Effector memory CD8-positive, alpha-beta T cell (primary cell): ENCODE measurements at regions not wholly inside any gene's neighbourhood (a gene's known extent, or its start where the extent isn't known, plus 50 kb on each side); places are given as distances from the start of the nearest gene placed in this dataset.
"Not testable (repeated sequence)": the region's sequence is repeated elsewhere in the genome, so short reads cannot be mapped to it uniquely, and the experiment has no call there.

Experiments used
- ATAC-seq: fragments of 150-1000 bp; cut with Tn5 transposase; replicated peaks from 2 replicates; pipeline ENCODE4 v1.10.0; 2021; ENCODE audit warnings: mild to moderate bottlenecking, moderate library complexity
- DNase-seq, 3 experiments: peaks; one replicate each; pipeline ENCODE4 v3.0.0; 2021
- H3K27ac Mint-ChIP-seq, 2 donors: one replicate each; pipeline ENCODE4 v1.8.0; 2022; ENCODE audit warnings: mild to moderate bottlenecking in 2 of 2, mixed read lengths in 2 of 2, moderate library complexity in 2 of 2
- H3K27me3 Mint-ChIP-seq, 2 donors: one replicate each; pipeline ENCODE4 v1.8.0; 2022; ENCODE audit warnings: mixed read lengths in 2 of 2
- H3K36me3 Mint-ChIP-seq: one replicate; pipeline ENCODE4 v1.8.0; 2022; ENCODE audit warnings: mild to moderate bottlenecking, moderate library complexity, mixed read lengths; ENCODE audit not compliant: insufficient read depth
- H3K4me1 Mint-ChIP-seq, 2 donors: one replicate each; pipeline ENCODE4 v1.8.0; 2022; ENCODE audit warnings: low read depth in 2 of 2, mixed read lengths in 2 of 2
- H3K4me3 Mint-ChIP-seq, 2 donors: one replicate each; pipeline ENCODE4 v1.8.0; 2022; ENCODE audit warnings: mild to moderate bottlenecking in 2 of 2, mixed read lengths in 2 of 2, moderate library complexity in 2 of 2
- H3K9me3 Mint-ChIP-seq, 2 donors: one replicate each; pipeline ENCODE4 v1.8.0; 2022; ENCODE audit warnings: mixed read lengths in 2 of 2

- Mint-ChIP-seq H3K9me3 (peaks cover 8 to 14% of the 10 kb centered on the region in 2 donors), H3K4me1 (no peaks in the 10 kb centered on the region), H3K36me3 (no peaks in the 10 kb centered on the region), H3K27ac (no peak overlapping the region), H3K27me3 (no peaks in the 10 kb centered on the region), H3K4me3 (no peak overlapping the region)
- ATAC-seq = no peak
- DNase-seq = no peak
These were observed 199.7 kb upstream of the ARPP21 start for GRCh38 chr3:35439663-35440062.

GRCh38 chr3:35440826-35441225 is 198.5 kb upstream of the ARPP21 start:
- no peak overlapping the region for H3K4me3 Mint-ChIP-seq
- peaks cover 11 to 14% of the 10 kb centered on the region in 2 donors for H3K9me3 Mint-ChIP-seq
- no peak overlapping the region for H3K27ac Mint-ChIP-seq
- no peaks in the 10 kb centered on the region for H3K36me3 Mint-ChIP-seq
- no peak for DNase-seq
- H3K4me1 Mint-ChIP-seq = no peaks in the 10 kb centered on the region
- no peaks in the 10 kb centered on the region for H3K27me3 Mint-ChIP-seq
- no peak for ATAC-seq

- no peak for DNase-seq
- no peak for ATAC-seq
- peaks cover 7 to 11% of the 10 kb centered on the region in 2 donors for H3K9me3 Mint-ChIP-seq
- H3K4me1 Mint-ChIP-seq = no peaks in the 10 kb centered on the region
- no peak overlapping the region for H3K4me3 Mint-ChIP-seq
- H3K27me3 Mint-ChIP-seq = no peaks in the 10 kb centered on the region
- no peak overlapping the region for H3K27ac Mint-ChIP-seq
- no peaks in the 10 kb centered on the region for H3K36me3 Mint-ChIP-seq
These were observed 192.4 kb upstream of the ARPP21 start for GRCh38 chr3:35446896-35447295.

- no peaks in the 10 kb centered on the region for H3K36me3 Mint-ChIP-seq
- peaks cover 7 to 11% of the 10 kb centered on the region in 2 donors for H3K9me3 Mint-ChIP-seq
- H3K4me1 Mint-ChIP-seq = no peaks in the 10 kb centered on the region
- DNase-seq (no peak), ATAC-seq (no peak)
- no peaks in the 10 kb centered on the region for H3K27me3 Mint-ChIP-seq
- H3K4me3 Mint-ChIP-seq = no peak overlapping the region
- no peak overlapping the region for H3K27ac Mint-ChIP-seq
These were observed 191.2 kb upstream of the ARPP21 start for GRCh38 chr3:35448121-35448520.

GRCh38 chr3:35448681-35449080 is 190.6 kb upstream of the ARPP21 start:
- ATAC-seq (no peak), DNase-seq (no peak)
- H3K36me3 Mint-ChIP-seq = no peaks in the 10 kb centered on the region
- no peaks in the 10 kb centered on the region for H3K4me1 Mint-ChIP-seq
- no peak overlapping the region for H3K4me3 Mint-ChIP-seq
- no peaks in the 10 kb centered on the region for H3K27me3 Mint-ChIP-seq
- H3K9me3 Mint-ChIP-seq = peaks cover 8 to 12% of the 10 kb centered on the region in 2 donors
- H3K27ac Mint-ChIP-seq = no peak overlapping the region

GRCh38 chr3:35454819-35455218 is 184.5 kb upstream of the ARPP21 start:
- H3K9me3 Mint-ChIP-seq = peaks cover 4 to 23% of the 10 kb centered on the region in 2 donors
- not testable (repeated sequence) for H3K4me3 Mint-ChIP-seq, H3K27me3 Mint-ChIP-seq, H3K36me3 Mint-ChIP-seq, H3K4me1 Mint-ChIP-seq, DNase-seq, ATAC-seq, H3K27ac Mint-ChIP-seq

- no peak for DNase-seq
- no peaks in the 10 kb centered on the region for H3K36me3 Mint-ChIP-seq
- H3K4me1 Mint-ChIP-seq = no peaks in the 10 kb centered on the region
- no peak overlapping the region for H3K27ac Mint-ChIP-seq
- ATAC-seq = no peak
- no peak overlapping the region for H3K4me3 Mint-ChIP-seq
- H3K9me3 Mint-ChIP-seq = peaks cover 2 to 6% of the 10 kb centered on the region in 2 donors
- H3K27me3 Mint-ChIP-seq = no peaks in the 10 kb centered on the region
These were observed 165.4 kb upstream of the ARPP21 start for GRCh38 chr3:35473956-35474355.

GRCh38 chr3:35482566-35482965 is 156.8 kb upstream of the ARPP21 start:
- H3K4me1 Mint-ChIP-seq, H3K27me3 Mint-ChIP-seq, H3K27ac Mint-ChIP-seq, DNase-seq, ATAC-seq, H3K36me3 Mint-ChIP-seq, H3K4me3 Mint-ChIP-seq: not testable (repeated sequence)
- peaks cover 2 to 24% of the 10 kb centered on the region in 2 donors for H3K9me3 Mint-ChIP-seq

- no peak for DNase-seq
- Mint-ChIP-seq H3K4me1 (no peaks in the 10 kb centered on the region), H3K9me3 (peaks cover 2 to 27% of the 10 kb centered on the region in 2 donors), H3K27me3 (no peaks in the 10 kb centered on the region), H3K36me3 (peaks cover 5% of the 10 kb centered on the region), H3K27ac (no peak overlapping the region), H3K4me3 (no peak overlapping the region)
- no peak for ATAC-seq
These were observed 156.2 kb upstream of the ARPP21 start for GRCh38 chr3:35483131-35483530.

- ATAC-seq = no peak
- peaks cover 3 to 23% of the 10 kb centered on the region in 2 donors for H3K9me3 Mint-ChIP-seq
- H3K36me3 Mint-ChIP-seq = peaks cover 5% of the 10 kb centered on the region
- no peaks in the 10 kb centered on the region for H3K27me3 Mint-ChIP-seq
- no peaks in the 10 kb centered on the region for H3K4me1 Mint-ChIP-seq
- no peak overlapping the region for H3K27ac Mint-ChIP-seq
- no peak overlapping the region for H3K4me3 Mint-ChIP-seq
- DNase-seq = no peak
These were observed 154.3 kb upstream of the ARPP21 start for GRCh38 chr3:35484929-35485530.

GRCh38 chr3:35486295-35486694 is 153.0 kb upstream of the ARPP21 start:
- DNase-seq (no peak), ATAC-seq (no peak)
- Mint-ChIP-seq H3K4me3 (no peak overlapping the region), H3K4me1 (no peaks in the 10 kb centered on the region), H3K27me3 (no peaks in the 10 kb centered on the region), H3K36me3 (peaks cover 5% of the 10 kb centered on the region), H3K27ac (no peak overlapping the region), H3K9me3 (peaks cover 3 to 20% of the 10 kb centered on the region in 2 donors)

GRCh38 chr3:35487376-35487775 is 151.9 kb upstream of the ARPP21 start:
- Mint-ChIP-seq H3K9me3 (peaks cover 3 to 16% of the 10 kb centered on the region in 2 donors), H3K27me3 (no peaks in the 10 kb centered on the region)

GRCh38 chr3:35488526-35488925 is 150.8 kb upstream of the ARPP21 start:
- no peak overlapping the region for H3K4me3 Mint-ChIP-seq
- DNase-seq (no peak), ATAC-seq (no peak)
- peaks cover 3 to 16% of the 10 kb centered on the region in 2 donors for H3K9me3 Mint-ChIP-seq
- no peaks in the 10 kb centered on the region for H3K4me1 Mint-ChIP-seq
- H3K27ac Mint-ChIP-seq = no peak overlapping the region
- H3K36me3 Mint-ChIP-seq = no peaks in the 10 kb centered on the region
- no peaks in the 10 kb centered on the region for H3K27me3 Mint-ChIP-seq

More at GRCh38 chr3:35487376-35487775, 151.9 kb upstream of the ARPP21 start:
- H3K4me3 Mint-ChIP-seq = no peak overlapping the region
- ATAC-seq (no peak), DNase-seq (no peak)
- no peaks in the 10 kb centered on the region for H3K4me1 Mint-ChIP-seq
- peaks cover under 1% of the 10 kb centered on the region for H3K36me3 Mint-ChIP-seq
- no peak overlapping the region for H3K27ac Mint-ChIP-seq

- ATAC-seq (no peak), DNase-seq (no peak)
- Mint-ChIP-seq H3K4me1 (no peaks in the 10 kb centered on the region), H3K4me3 (no peak overlapping the region), H3K9me3 (peaks cover 4 to 9% of the 10 kb centered on the region in 2 donors), H3K36me3 (no peaks in the 10 kb centered on the region), H3K27me3 (no peaks in the 10 kb centered on the region), H3K27ac (no peak overlapping the region)
These were observed 146.5 kb upstream of the ARPP21 start for GRCh38 chr3:35492841-35493240.
